Parathyroid adenoma (tissue), 2 donors: ENCODE measurements at regions not wholly inside any gene's neighbourhood (a gene's known extent, or its start where the extent isn't known, plus 50 kb on each side); places are given as distances from the start of the nearest gene placed in this dataset.

ENCODE experiments used
- H2AFZ ChIP-seq: fragments of 300-600 bp; sonication (generic); one replicate; pipeline ENCODE4 v1.7.0; 2017; ENCODE audit warnings: antibody characterized with exemption, mild to moderate bottlenecking
- H3K27ac ChIP-seq: fragments of 300-600 bp; sonication (generic); one replicate; pipeline ENCODE4 v1.7.0; 2017
- H3K27me3 ChIP-seq: fragments of 300-600 bp; sonication (generic); one replicate; pipeline ENCODE4 v1.7.0; 2017; ENCODE audit warnings: low read length; ENCODE audit not compliant: control insufficient read depth, insufficient read depth
- H3K36me3 ChIP-seq: fragments of 300-600 bp; sonication (generic); one replicate; pipeline ENCODE4 v1.7.0; 2017; ENCODE audit warnings: low read length; ENCODE audit not compliant: control insufficient read depth, insufficient read depth
- H3K4me1 ChIP-seq: fragments of 300-600 bp; sonication (generic); one replicate; pipeline ENCODE4 v1.7.0; 2017; ENCODE audit warnings: control low read depth
- H3K4me2 ChIP-seq: fragments of 300-600 bp; sonication (generic); one replicate; pipeline ENCODE4 v1.7.0; 2017; ENCODE audit warnings: low read length
- H3K4me3 ChIP-seq: fragments of 300-600 bp; sonication (generic); one replicate; pipeline ENCODE4 v1.7.0; 2017; ENCODE audit warnings: low read depth, low read length
- H3K79me2 ChIP-seq: fragments of 300-600 bp; sonication (generic); one replicate; pipeline ENCODE4 v1.7.0; 2017; ENCODE audit warnings: control low read depth
- H3K9ac ChIP-seq: fragments of 300-600 bp; sonication (generic); one replicate; pipeline ENCODE4 v1.7.0; 2017; ENCODE audit warnings: mild to moderate bottlenecking
- H3K9me3 ChIP-seq: fragments of 300-600 bp; sonication (generic); one replicate; pipeline ENCODE4 v1.7.0; 2017; ENCODE audit warnings: low read length; ENCODE audit not compliant: control insufficient read depth
- TF ChIP-seq, protein P1 (sequence below): fragments of 300-600 bp; sonication (generic); IDR thresholded peaks from one replicate; pipeline ENCODE4 v1.7.0; 2017; ENCODE audit warnings: antibody characterized with exemption, mild to moderate bottlenecking
- donor health status: primary hyperparathyroidism.

DNA sequence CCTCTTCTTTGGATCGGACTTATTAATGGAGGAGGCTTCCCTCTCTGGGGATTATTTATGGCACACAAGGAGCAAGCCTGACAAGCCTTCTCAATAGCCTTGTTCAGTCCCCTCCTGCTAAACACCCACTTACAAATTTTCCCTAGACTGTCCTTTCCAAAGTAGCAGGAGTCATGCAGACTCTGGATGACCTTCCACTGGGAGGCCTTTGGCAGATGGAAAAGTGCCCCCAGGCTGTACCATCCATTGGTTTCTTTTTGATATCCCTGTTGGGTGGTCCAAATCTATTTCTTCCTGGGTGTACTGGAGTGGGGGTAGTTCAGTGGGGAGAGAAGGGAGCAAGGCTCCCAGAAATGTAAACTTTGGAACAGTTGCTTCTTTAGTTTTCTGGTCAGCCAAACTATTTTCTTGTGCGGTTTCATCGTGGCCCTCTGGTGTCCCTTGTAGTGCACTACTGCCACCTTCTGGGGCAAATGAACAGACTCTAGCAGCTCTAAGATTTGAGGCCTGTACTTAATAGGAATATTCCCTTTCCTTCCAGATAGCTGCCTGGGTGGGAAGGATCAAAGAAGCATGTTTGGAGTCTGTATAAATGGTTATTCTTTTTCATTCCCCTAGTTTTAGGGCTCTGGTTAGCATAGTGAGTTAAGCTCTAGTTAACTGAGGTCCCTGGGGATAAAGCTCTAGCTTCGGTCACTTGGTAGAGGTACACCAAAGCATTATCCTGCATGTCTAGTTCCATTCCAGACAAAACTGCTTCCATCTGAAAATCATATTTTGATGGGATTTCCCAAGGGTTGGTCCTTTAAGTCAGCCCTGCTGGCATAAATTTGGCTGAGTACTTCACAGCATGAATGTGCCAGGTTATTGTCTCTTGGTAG, 409.5 kb downstream of the SLC6A15 start:
- Histone ChIP-seq H3K4me3 (no peak overlapping the region), H3K79me2 (no peaks in the 10 kb centered on the region), H3K27ac (no peak overlapping the region), H3K4me2 (no peak overlapping the region), H2AFZ (no peak overlapping the region), H3K9ac (no peak overlapping the region), H3K4me1 (no peaks in the 10 kb centered on the region), H3K27me3 (no peaks in the 10 kb centered on the region), H3K36me3 (no peaks in the 10 kb centered on the region), H3K9me3 (no peaks in the 10 kb centered on the region)
- TF ChIP-seq, protein P1, sequence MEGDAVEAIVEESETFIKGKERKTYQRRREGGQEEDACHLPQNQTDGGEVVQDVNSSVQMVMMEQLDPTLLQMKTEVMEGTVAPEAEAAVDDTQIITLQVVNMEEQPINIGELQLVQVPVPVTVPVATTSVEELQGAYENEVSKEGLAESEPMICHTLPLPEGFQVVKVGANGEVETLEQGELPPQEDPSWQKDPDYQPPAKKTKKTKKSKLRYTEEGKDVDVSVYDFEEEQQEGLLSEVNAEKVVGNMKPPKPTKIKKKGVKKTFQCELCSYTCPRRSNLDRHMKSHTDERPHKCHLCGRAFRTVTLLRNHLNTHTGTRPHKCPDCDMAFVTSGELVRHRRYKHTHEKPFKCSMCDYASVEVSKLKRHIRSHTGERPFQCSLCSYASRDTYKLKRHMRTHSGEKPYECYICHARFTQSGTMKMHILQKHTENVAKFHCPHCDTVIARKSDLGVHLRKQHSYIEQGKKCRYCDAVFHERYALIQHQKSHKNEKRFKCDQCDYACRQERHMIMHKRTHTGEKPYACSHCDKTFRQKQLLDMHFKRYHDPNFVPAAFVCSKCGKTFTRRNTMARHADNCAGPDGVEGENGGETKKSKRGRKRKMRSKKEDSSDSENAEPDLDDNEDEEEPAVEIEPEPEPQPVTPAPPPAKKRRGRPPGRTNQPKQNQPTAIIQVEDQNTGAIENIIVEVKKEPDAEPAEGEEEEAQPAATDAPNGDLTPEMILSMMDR, result no peak

DNA sequence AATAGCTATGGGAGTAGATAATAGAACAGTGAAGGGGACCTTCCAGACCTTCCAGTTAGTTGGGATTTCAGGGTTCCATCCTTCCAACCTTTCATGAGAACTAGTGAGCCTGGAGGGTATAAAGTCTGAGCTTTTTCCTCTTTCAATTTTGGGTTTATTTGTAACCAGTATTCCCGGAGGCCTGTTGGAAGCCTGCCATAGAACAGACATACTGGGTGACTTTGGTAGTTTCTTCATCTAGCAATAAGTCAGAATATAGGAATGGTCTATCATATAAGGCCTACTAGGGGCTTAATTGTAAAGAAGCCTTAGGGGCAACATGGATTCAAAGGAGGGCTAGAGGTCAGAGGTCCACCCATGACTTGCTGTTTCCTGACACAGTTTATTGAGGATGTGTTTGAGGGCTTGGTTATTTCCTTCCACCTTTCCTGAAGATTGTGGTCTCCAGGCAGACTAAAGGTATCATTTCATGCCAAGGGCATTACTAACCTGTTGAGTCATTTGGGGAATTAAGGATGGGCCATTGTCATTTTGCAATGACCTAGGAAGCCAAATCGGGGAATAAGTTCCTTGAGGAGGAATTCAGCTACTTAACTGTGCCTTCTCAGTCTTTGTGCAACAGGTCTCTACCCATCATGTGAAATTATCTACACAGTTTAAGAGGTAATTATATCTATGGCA, 410.3 kb downstream of the SLC6A15 start:
- no peaks in the 10 kb centered on the region for H3K79me2 ChIP-seq
- H3K27ac ChIP-seq, result no peak overlapping the region
- H3K4me3 ChIP-seq, result no peak overlapping the region
- no peaks in the 10 kb centered on the region for H3K4me1 ChIP-seq
- no peak overlapping the region for H3K9ac ChIP-seq
- no peak overlapping the region for H2AFZ ChIP-seq
- no peak overlapping the region for H3K4me2 ChIP-seq
- TF ChIP-seq, protein P1, result no peak
- H3K9me3 ChIP-seq, result no peaks in the 10 kb centered on the region
- no peaks in the 10 kb centered on the region for H3K36me3 ChIP-seq
- no peaks in the 10 kb centered on the region for H3K27me3 ChIP-seq

DNA sequence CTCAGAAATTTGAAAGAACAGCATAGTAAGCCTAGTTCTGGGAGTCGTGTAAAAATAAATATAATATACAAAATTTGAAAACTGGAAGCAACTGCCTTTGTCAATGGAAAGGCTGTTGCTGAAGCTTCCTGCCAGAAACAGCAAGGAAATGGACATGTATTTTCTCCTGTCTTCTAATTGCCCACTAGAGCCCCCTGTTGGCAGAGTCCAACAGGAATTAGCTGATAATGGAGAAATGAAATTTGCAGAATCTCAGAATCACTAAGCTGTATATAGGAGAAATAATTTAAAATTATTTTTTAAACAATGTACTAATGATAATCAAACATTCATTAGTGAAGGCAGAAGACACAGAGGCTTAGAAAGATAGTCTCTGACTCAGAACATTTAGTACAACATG, 414.8 kb downstream of the SLC6A15 start:
- no peak overlapping the region for H3K4me3 ChIP-seq
- TF ChIP-seq, protein P1, result no peak

DNA sequence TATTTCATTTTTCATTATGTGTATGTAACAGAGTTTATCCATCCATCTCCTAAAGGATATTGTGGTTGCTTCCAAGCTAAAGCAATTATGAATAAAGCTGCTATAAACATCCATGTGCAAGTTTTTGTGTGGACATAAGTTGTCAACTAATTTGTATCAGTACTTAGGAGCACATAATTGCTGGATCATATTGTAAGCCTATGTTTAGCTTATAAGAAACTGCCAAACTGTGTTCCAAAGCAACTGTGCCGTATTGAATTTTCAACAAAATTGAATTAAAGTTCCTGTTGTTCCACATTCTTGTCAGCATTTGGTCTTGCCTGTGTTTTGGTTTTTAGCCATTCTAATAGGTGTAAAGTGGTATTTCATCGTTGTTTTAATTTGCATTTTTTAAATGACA, 416.9 kb downstream of the SLC6A15 start:
- no peaks in the 10 kb centered on the region for H3K9me3 ChIP-seq
- H3K4me3 ChIP-seq, result no peak overlapping the region
- H2AFZ ChIP-seq, result no peak overlapping the region
- TF ChIP-seq, protein P1, result no peak
- no peak overlapping the region for H3K27ac ChIP-seq
- H3K36me3 ChIP-seq, result no peaks in the 10 kb centered on the region
- H3K27me3 ChIP-seq, result no peaks in the 10 kb centered on the region
- H3K79me2 ChIP-seq, result no peaks in the 10 kb centered on the region
- H3K4me2 ChIP-seq, result no peak overlapping the region
- no peak overlapping the region for H3K9ac ChIP-seq
- no peaks in the 10 kb centered on the region for H3K4me1 ChIP-seq

More for the DNA sequence above, 414.8 kb downstream of the SLC6A15 start:
- Histone ChIP-seq H3K27me3 (no peaks in the 10 kb centered on the region), H3K9me3 (no peaks in the 10 kb centered on the region), H3K27ac (no peak overlapping the region), H2AFZ (no peak overlapping the region), H3K4me1 (no peaks in the 10 kb centered on the region), H3K36me3 (no peaks in the 10 kb centered on the region), H3K9ac (no peak overlapping the region), H3K4me2 (no peak overlapping the region), H3K79me2 (no peaks in the 10 kb centered on the region)
